Loucy (cell line): ENCODE measurements at regions not wholly inside any gene's neighbourhood (a gene's known extent, or its start where the extent isn't known, plus 50 kb on each side); places are given as distances from the start of the nearest gene placed in this dataset.

Experiments used
- CTCF ChIP-seq: fragments of 200-600 bp; sonication (generic); conservative IDR thresholded peaks from 2 replicates; pipeline ENCODE4 v1.5.1; 2014; ENCODE audit warnings: mild to moderate bottlenecking, antibody characterized with exemption, low read length
- EZH2phosphoT487 ChIP-seq: fragments of 200-600 bp; IDR thresholded peaks from 2 replicates; pipeline ENCODE4 v1.6.1; 2018; ENCODE audit warnings: antibody characterized with exemption, mild to moderate bottlenecking, moderate library complexity, borderline replicate concordance

- TF ChIP-seq CTCF (no peak), EZH2phosphoT487 (no peak)
Measured at GRCh38 chr4:27790911-27791310, 930.3 kb downstream of the STIM2 start.
